Dedifferentiated amniotic fluid mesenchymal stem cell (primary cell): ENCODE measurements at regions not wholly inside any gene's neighbourhood (a gene's known extent, or its start where the extent isn't known, plus 50 kb on each side); places are given as distances from the start of the nearest gene placed in this dataset.
"Not testable (repeated sequence)": the region's sequence is repeated elsewhere in the genome, so short reads cannot be mapped to it uniquely, and the experiment has no call there.

Experiments used
- DNase-seq: peaks from one replicate; pipeline ENCODE4 v3.0.0-alpha.2; 2016; ENCODE audit errors: extremely low spot score

GRCh38 chr5:130331332-130331731, 427.1 kb downstream of the CHSY3 start:
- no peak for DNase-seq

GRCh38 chr5:130324953-130325671, 420.8 kb downstream of the CHSY3 start:
- no peak for DNase-seq

GRCh38 chr5:130323804-130324454, 419.7 kb downstream of the CHSY3 start:
- no peak for DNase-seq

- DNase-seq: no peak
Measured at GRCh38 chr5:130321931-130322330, 417.7 kb downstream of the CHSY3 start.

GRCh38 chr5:130316971-130317680, 412.9 kb downstream of the CHSY3 start:
- no peak for DNase-seq

- DNase-seq: no peak
Measured at GRCh38 chr5:130295235-130295634, 391.0 kb downstream of the CHSY3 start.

GRCh38 chr5:130294798-130295197, 390.5 kb downstream of the CHSY3 start:
- not testable (repeated sequence) for DNase-seq

GRCh38 chr5:130290219-130290618, 386.0 kb downstream of the CHSY3 start:
- DNase-seq: no peak

- peak; percentile 70 for DNase-seq
Measured at GRCh38 chr5:130289132-130290088, 385.1 kb downstream of the CHSY3 start.

GRCh38 chr5:130287438-130287837, 383.2 kb downstream of the CHSY3 start:
- no peak for DNase-seq

GRCh38 chr5:130286971-130287370, 382.7 kb downstream of the CHSY3 start:
- DNase-seq: no peak

GRCh38 chr5:130282049-130282448, 377.8 kb downstream of the CHSY3 start:
- DNase-seq: no peak

- no peak for DNase-seq
Measured at GRCh38 chr5:130280528-130281217, 376.4 kb downstream of the CHSY3 start.

GRCh38 chr5:130279386-130279785, 375.1 kb downstream of the CHSY3 start:
- no peak for DNase-seq

GRCh38 chr5:130278136-130278535, 373.9 kb downstream of the CHSY3 start:
- no peak for DNase-seq

GRCh38 chr5:130277522-130277921, 373.3 kb downstream of the CHSY3 start:
- no peak for DNase-seq

GRCh38 chr5:130277002-130277401, 372.7 kb downstream of the CHSY3 start:
- no peak for DNase-seq

- no peak for DNase-seq
Measured at GRCh38 chr5:130272837-130273236, 368.6 kb downstream of the CHSY3 start.

GRCh38 chr5:130270786-130271185, 366.5 kb downstream of the CHSY3 start:
- DNase-seq: no peak

GRCh38 chr5:130268489-130268888, 364.2 kb downstream of the CHSY3 start:
- no peak for DNase-seq

GRCh38 chr5:130267926-130268325, 363.7 kb downstream of the CHSY3 start:
- no peak for DNase-seq
